ENCODE measurements at regions not wholly inside any gene's neighbourhood (a gene's known extent, or its start where the extent isn't known, plus 50 kb on each side); places are given as distances from the start of the nearest gene placed in this dataset.

GRCh38 chr11:92500453-92500852 lies 275.8 kb downstream of the FAT3 start:
- no peak for FAIRE-seq
- no peak for DNase-seq (ENCODE audit: extremely low read depth in 1 of 4, low spot score in 3 of 4)
- Histone ChIP-seq H3K4me3 (no peak overlapping the region), H3K36me3 (ENCODE audit: control insufficient read depth, insufficient read depth, low read length) (no peaks in the 10 kb centered on the region), H3K9me1 (ENCODE audit: control insufficient read depth, insufficient read depth, low read length) (no peaks in the 10 kb centered on the region), H3K27me3 (ENCODE audit: control insufficient read depth in 2 of 2, insufficient read depth in 2 of 2, low read length in 2 of 2) (no peaks in the 10 kb centered on the region), H3K79me2 (ENCODE audit: control insufficient read depth, insufficient read depth, low read length) (no peaks in the 10 kb centered on the region), H3K27ac (ENCODE audit: extremely low read depth, low read depth, low read length) (no peak overlapping the region), H2AFZ (ENCODE audit: low read depth, low read length) (no peak overlapping the region), H3K4me2 (ENCODE audit: insufficient read depth, low read length) (no peak overlapping the region), H3K9ac (ENCODE audit: insufficient read depth in 1 of 2, low read depth in 2 of 2, low read length in 2 of 2) (no peak overlapping the region), H4K20me1 (replicated peaks; ENCODE audit: control insufficient read depth, insufficient read depth, low read length) (no peaks in the 10 kb centered on the region), H3K9me3 (replicated peaks; ENCODE audit: control insufficient read depth, insufficient read depth, low read depth, low read length) (no peaks in the 10 kb centered on the region), H3K4me1 (replicated peaks in 1 of 2; ENCODE audit: control insufficient read depth in 2 of 2, insufficient read depth in 2 of 2, low read length in 2 of 2) (no peaks in the 10 kb centered on the region)
- 0% methylated on average over 2 of the region's 2 CpGs for WGBS (ENCODE audit: insufficient coverage, low coverage, missing lambda C conversion rate)
- intact Hi-C loops (cut with micrococcal nuclease): no loop called here
- BruUV-seq (replicated peaks): no TSS peak
- no peak for ATAC-seq
- ChIA-PET POLR2A (no interaction called here), CTCF (ENCODE audit: low intra/inter-chr PET ratio) (no interaction called here)
- in situ Hi-C loops (cut with MboI): no loop called here
- no peak for TF ChIP-seq ZNF778 (CRISPR knock-in tag; IDR thresholded peaks at IDR 0.05)

GRCh38 chr11:92501066-92501739 lies 276.6 kb downstream of the FAT3 start:
- POLR2A ChIA-PET: no interaction called here

More at GRCh38 chr11:92501066-92501739, 276.6 kb downstream of the FAT3 start:
- FAIRE-seq (no peak), ATAC-seq (no peak), DNase-seq (ENCODE audit: extremely low read depth in 1 of 4, low spot score in 3 of 4) (no peak)
- H3K27ac ChIP-seq (ENCODE audit: extremely low read depth, low read depth, low read length): no peak overlapping the region
- no peaks in the 10 kb centered on the region for H3K27me3 ChIP-seq (ENCODE audit: control insufficient read depth in 2 of 2, insufficient read depth in 2 of 2, low read length in 2 of 2)
- H3K9me1 ChIP-seq (ENCODE audit: control insufficient read depth, insufficient read depth, low read length): no peaks in the 10 kb centered on the region
- H3K9me3 ChIP-seq (replicated peaks; ENCODE audit: control insufficient read depth, insufficient read depth, low read depth, low read length): no peaks in the 10 kb centered on the region
- intact Hi-C loops (cut with micrococcal nuclease) (no loop called here), in situ Hi-C loops (cut with MboI) (no loop called here)
- CTCF ChIA-PET (ENCODE audit: low intra/inter-chr PET ratio): no interaction called here
- H3K9ac ChIP-seq (ENCODE audit: insufficient read depth in 1 of 2, low read depth in 2 of 2, low read length in 2 of 2): no peak overlapping the region
- no peaks in the 10 kb centered on the region for H4K20me1 ChIP-seq (replicated peaks; ENCODE audit: control insufficient read depth, insufficient read depth, low read length)
- H3K4me2 ChIP-seq (ENCODE audit: insufficient read depth, low read length): no peak overlapping the region
- no peaks in the 10 kb centered on the region for H3K36me3 ChIP-seq (ENCODE audit: control insufficient read depth, insufficient read depth, low read length)
- WGBS (ENCODE audit: insufficient coverage, low coverage, missing lambda C conversion rate): 0% methylated on average over 5 of the region's 5 CpGs
- H3K79me2 ChIP-seq (ENCODE audit: control insufficient read depth, insufficient read depth, low read length): no peaks in the 10 kb centered on the region
- no peak for TF ChIP-seq MCM3 (IDR thresholded peaks at IDR 0.05)
- no peak for TF ChIP-seq FIP1L1 (IDR thresholded peaks at IDR 0.05; ENCODE audit: low read depth, low read length, poor library complexity, severe bottlenecking)
- H2AFZ ChIP-seq (ENCODE audit: low read depth, low read length): no peak overlapping the region
- no peak overlapping the region for H3K4me3 ChIP-seq
- BruUV-seq (replicated peaks): no TSS peak
- H3K4me1 ChIP-seq (replicated peaks in 1 of 2; ENCODE audit: control insufficient read depth in 2 of 2, insufficient read depth in 2 of 2, low read length in 2 of 2): no peaks in the 10 kb centered on the region

Measured in K562 (cell line).